22Rv1 (cell line): ENCODE measurements at regions not wholly inside any gene's neighbourhood (a gene's known extent, or its start where the extent isn't known, plus 50 kb on each side); places are given as distances from the start of the nearest gene placed in this dataset.

ENCODE experiments used
- H3K27ac ChIP-seq: fragments of 450-650 bp; 2 replicates; pipeline ENCODE4 v1.5.1; 2017
- CTCF ChIP-seq: fragments of 450-650 bp; IDR thresholded peaks from 2 replicates; pipeline ENCODE4 v1.5.1; 2017; ENCODE audit warnings: mild to moderate bottlenecking
- ZFX ChIP-seq: fragments of 450-650 bp; IDR thresholded peaks from 2 replicates; pipeline ENCODE4 v1.6.1; 2017; ENCODE audit warnings: antibody characterized with exemption, borderline replicate concordance

DNA sequence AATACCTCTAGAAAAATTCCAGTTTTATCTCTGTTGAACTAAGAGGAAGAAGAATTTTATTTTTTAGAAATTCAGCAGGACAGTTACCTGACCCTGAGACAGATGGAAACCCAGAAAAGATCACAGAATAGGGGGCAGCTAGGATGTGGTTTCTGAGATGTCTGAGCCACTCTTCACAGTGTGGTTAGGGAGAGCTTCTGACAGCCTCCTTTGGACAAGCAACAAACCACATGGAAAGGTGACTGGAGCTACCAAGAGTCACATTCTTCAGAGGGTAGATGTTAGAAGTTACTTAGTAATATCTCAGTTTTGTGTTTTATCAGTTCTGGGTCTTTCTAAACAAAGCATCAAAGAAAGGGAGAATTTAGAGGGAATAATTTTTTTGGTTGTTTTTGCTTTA, 117.3 kb upstream of the NAP1L1 start:
- TF ChIP-seq CTCF (no peak), ZFX (no peak)

GRCh38 chr12:76201316-76201715, 116.8 kb upstream of the NAP1L1 start:
- no peak overlapping the region for H3K27ac ChIP-seq
- TF ChIP-seq CTCF = no peak
- no peak for TF ChIP-seq ZFX

More for the DNA sequence above, 117.3 kb upstream of the NAP1L1 start:
- H3K27ac ChIP-seq = no peak overlapping the region

DNA sequence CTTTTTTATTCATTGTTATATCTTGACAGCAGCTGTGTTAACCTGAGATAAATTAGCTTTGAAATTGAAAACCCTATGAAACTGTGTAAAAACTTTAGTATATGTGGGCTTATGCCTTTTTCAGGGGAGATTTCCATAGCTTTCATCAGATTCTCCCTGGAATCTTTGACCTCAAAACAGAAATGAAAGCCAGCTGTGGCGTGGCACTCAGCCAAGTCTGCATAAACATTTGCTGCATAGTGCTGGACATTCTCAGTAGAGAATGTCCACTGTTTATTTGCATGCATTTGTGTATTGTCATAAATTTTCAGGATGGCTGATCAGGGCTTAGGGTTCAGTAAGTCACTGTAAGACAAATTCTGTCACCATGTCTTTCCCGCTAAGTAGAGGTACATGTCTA, 115.3 kb upstream of the NAP1L1 start:
- no peak overlapping the region for H3K27ac ChIP-seq
- no peak for TF ChIP-seq CTCF
- TF ChIP-seq ZFX = no peak

DNA sequence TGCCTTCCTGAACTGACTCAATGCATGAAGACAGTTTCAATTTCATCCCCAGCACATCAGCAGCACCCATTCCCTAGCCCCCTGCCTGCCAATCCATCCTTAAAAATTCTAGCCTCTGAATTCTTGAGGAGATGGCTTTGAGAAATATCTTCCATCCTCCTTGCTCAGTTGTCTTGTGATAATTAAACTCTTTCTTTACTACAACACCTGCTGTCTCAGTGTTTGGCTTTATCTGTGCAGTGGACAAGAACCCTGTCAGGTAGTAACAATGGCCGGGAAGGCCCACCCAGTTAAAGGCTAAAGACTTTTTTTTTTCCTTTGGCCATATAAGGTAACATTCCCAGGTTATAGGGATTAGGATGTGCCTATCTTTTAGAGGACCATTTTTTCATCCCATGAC, 114.4 kb upstream of the NAP1L1 start:
- TF ChIP-seq ZFX (no peak), CTCF (no peak)
- no peak overlapping the region for H3K27ac ChIP-seq

- TF ChIP-seq CTCF (no peak), ZFX (no peak)
Observed at GRCh38 chr12:76197283-76197682, 112.8 kb upstream of the NAP1L1 start.

GRCh38 chr12:76195920-76196319, 111.4 kb upstream of the NAP1L1 start:
- no peak overlapping the region for H3K27ac ChIP-seq
- TF ChIP-seq CTCF (no peak), ZFX (no peak)

More at GRCh38 chr12:76197283-76197682, 112.8 kb upstream of the NAP1L1 start:
- no peak overlapping the region for H3K27ac ChIP-seq

GRCh38 chr12:76194724-76195123, 110.2 kb upstream of the NAP1L1 start:
- no peak for TF ChIP-seq ZFX
- no peak for TF ChIP-seq CTCF
- H3K27ac ChIP-seq = no peak overlapping the region
